Sigmoid colon (tissue), 6 donors: ENCODE measurements at regions not wholly inside any gene's neighbourhood (a gene's known extent, or its start where the extent isn't known, plus 50 kb on each side); places are given as distances from the start of the nearest gene placed in this dataset.

Experiments used
- DNase-seq: peaks from one replicate; pipeline ENCODE4 v3.0.0-alpha.2; 2019
- H3K27ac ChIP-seq, 4 donors: fragments of 200-600 bp; sonication (generic); one replicate each; pipeline ENCODE4 v1.5.1; 2016 to 2019; ENCODE audit warnings: mild to moderate bottlenecking in 1 of 4
- H3K27me3 ChIP-seq, 3 donors: fragments of 200-600 bp; sonication (generic); one replicate each; pipeline ENCODE4 v1.5.1; 2019; ENCODE audit warnings: mild to moderate bottlenecking in 1 of 3
- H3K36me3 ChIP-seq, 4 donors: fragments of 200-600 bp; sonication (generic); one replicate each; pipeline ENCODE4 v1.5.1; 2016 to 2019
- H3K4me1 ChIP-seq, 4 donors: fragments of 200-600 bp; sonication (generic); one replicate each; pipeline ENCODE4 v1.5.1; 2017 to 2019
- H3K4me3 ChIP-seq, 4 donors: fragments of 200-600 bp; sonication (generic); one replicate each; pipeline ENCODE4 v1.5.1; 2017 to 2019; ENCODE audit warnings: mild to moderate bottlenecking in 2 of 4, moderate library complexity in 1 of 4
- H3K9me3 ChIP-seq, 4 donors: fragments of 200-600 bp in 3 of 4; sonication (generic) in 3 of 4; one replicate each; pipeline versions ENCODE4 v1.5.1 to v1.6.1; 2013 to 2019
- CTCF ChIP-seq, 4 experiments: fragments of 450-650 bp in 3 of 4; fragments of 200-600 bp in 1 of 4; IDR thresholded peaks; one replicate each; pipeline ENCODE4 v1.5.1; 2016 to 2019; ENCODE audit warnings: antibody characterized with exemption in 4 of 4, mild to moderate bottlenecking in 3 of 4, moderate library complexity in 2 of 4
- EP300 ChIP-seq, 4 donors: sonication (generic); formaldehyde crosslinking; IDR thresholded peaks; one replicate each; pipeline ENCODE4 v1.6.1; 2017; ENCODE audit warnings: antibody characterized with exemption in 4 of 4
- POLR2A ChIP-seq, 2 donors: fragments of 450-650 bp; IDR thresholded peaks; one replicate each; pipeline ENCODE4 v1.6.1; 2016; ENCODE audit warnings: antibody characterized with exemption in 2 of 2, mild to moderate bottlenecking in 2 of 2, moderate library complexity in 2 of 2
- POLR2AphosphoS5 ChIP-seq, 4 donors: sonication (generic); formaldehyde crosslinking; IDR thresholded peaks; one replicate each; pipeline ENCODE4 v1.6.1; 2017; ENCODE audit warnings: antibody characterized with exemption in 4 of 4
- WGBS, 2 donors: extraction: QIAGEN DNeasy Blood & Tissue Kit; methylation state at CpG; one replicate each; pipeline ENCODE4 v1.1.7; 2013; 5-methylcytosine and 5-hydroxymethylcytosine counted together
- intact Hi-C: fragments of 100-400 bp; cut with DNase I; formaldehyde crosslinking; loops from one replicate; pipeline ENCODE4 v1.15.1; 2023
- donor health status: healthy with polysubstance abuse.
- donor health status: healthy.

- no peak for DNase-seq
- Histone ChIP-seq H3K4me1 (no peaks in the 10 kb centered on the region), H3K36me3 (no peaks in the 10 kb centered on the region), H3K4me3 (no peak overlapping the region), H3K27ac (no peak overlapping the region), H3K9me3 (no peaks in the 10 kb centered on the region), H3K27me3 (no peaks in the 10 kb centered on the region)
- TF ChIP-seq POLR2A (IDR thresholded peaks at IDR 0.05) = no peak
- TF ChIP-seq CTCF (IDR thresholded peaks at IDR 0.05) = no peak
- TF ChIP-seq POLR2AphosphoS5 (IDR thresholded peaks at IDR 0.05) = no peak
- no peak for TF ChIP-seq EP300 (IDR thresholded peaks at IDR 0.05)
- WGBS, 2 donors = 79 to 90% methylated on average over 5 of the region's 5 CpGs
- intact Hi-C loops = no loop called here
These were observed 254.6 kb upstream of the PRDM1 start for GRCh38 chr6:105831311-105832097.

- no peaks in the 10 kb centered on the region for H3K27me3 ChIP-seq
- peaks cover 0 to 3% (median 0%) of the 10 kb centered on the region in 4 donors for H3K9me3 ChIP-seq
- no peak for TF ChIP-seq POLR2A (IDR thresholded peaks at IDR 0.05)
- no peak for TF ChIP-seq POLR2AphosphoS5 (IDR thresholded peaks at IDR 0.05)
- TF ChIP-seq CTCF (IDR thresholded peaks at IDR 0.05) = no peak
- TF ChIP-seq EP300 (IDR thresholded peaks at IDR 0.05) = no peak
- no peak overlapping the region for H3K4me3 ChIP-seq
- no peak overlapping the region for H3K27ac ChIP-seq
- H3K36me3 ChIP-seq = no peaks in the 10 kb centered on the region
- intact Hi-C loops = no loop called here
- H3K4me1 ChIP-seq = no peaks in the 10 kb centered on the region
- WGBS, 2 donors = 37 to 73% methylated on average over 1 of the region's 1 CpG
- DNase-seq = no peak
These were observed 260.9 kb upstream of the PRDM1 start for GRCh38 chr6:105825210-105825609.

- intact Hi-C loops = no loop called here
These were observed 261.4 kb upstream of the PRDM1 start for GRCh38 chr6:105824732-105825131.

GRCh38 chr6:105821777-105822176 is 264.4 kb upstream of the PRDM1 start:
- no peaks in the 10 kb centered on the region for H3K4me1 ChIP-seq
- 96 to 98% methylated on average over 1 of the region's 1 CpG for WGBS, 2 donors
- intact Hi-C loops = no loop called here
- H3K9me3 ChIP-seq = peaks cover 0 to 3% (median 0%) of the 10 kb centered on the region in 4 donors
- H3K36me3 ChIP-seq = no peaks in the 10 kb centered on the region
- no peaks in the 10 kb centered on the region for H3K27me3 ChIP-seq
- TF ChIP-seq POLR2AphosphoS5 (IDR thresholded peaks at IDR 0.05) = no peak
- TF ChIP-seq CTCF (IDR thresholded peaks at IDR 0.05) = no peak
- no peak for TF ChIP-seq EP300 (IDR thresholded peaks at IDR 0.05)
- TF ChIP-seq POLR2A (IDR thresholded peaks at IDR 0.05) = no peak
- H3K27ac ChIP-seq = no peak overlapping the region
- DNase-seq = no peak
- no peak overlapping the region for H3K4me3 ChIP-seq

More at GRCh38 chr6:105824732-105825131, 261.4 kb upstream of the PRDM1 start:
- H3K36me3 ChIP-seq = no peaks in the 10 kb centered on the region
- H3K27me3 ChIP-seq = no peaks in the 10 kb centered on the region
- no peak for DNase-seq
- WGBS, 2 donors = 46 to 63% methylated on average over 1 of the region's 1 CpG
- no peak overlapping the region for H3K4me3 ChIP-seq
- no peak for TF ChIP-seq POLR2AphosphoS5 (IDR thresholded peaks at IDR 0.05)
- TF ChIP-seq POLR2A (IDR thresholded peaks at IDR 0.05) = no peak
- no peak for TF ChIP-seq EP300 (IDR thresholded peaks at IDR 0.05)
- TF ChIP-seq CTCF (IDR thresholded peaks at IDR 0.05) = no peak
- H3K4me1 ChIP-seq = no peaks in the 10 kb centered on the region
- no peak overlapping the region for H3K27ac ChIP-seq
- H3K9me3 ChIP-seq = peaks cover 0 to 3% (median 0%) of the 10 kb centered on the region in 4 donors
